ENCODE measurements at regions not wholly inside any gene's neighbourhood (a gene's known extent, or its start where the extent isn't known, plus 50 kb on each side); places are given as distances from the start of the nearest gene placed in this dataset.
"Not testable (repeated sequence)": the region's sequence is repeated elsewhere in the genome, so short reads cannot be mapped to it uniquely, and the experiment has no call there.

DNA sequence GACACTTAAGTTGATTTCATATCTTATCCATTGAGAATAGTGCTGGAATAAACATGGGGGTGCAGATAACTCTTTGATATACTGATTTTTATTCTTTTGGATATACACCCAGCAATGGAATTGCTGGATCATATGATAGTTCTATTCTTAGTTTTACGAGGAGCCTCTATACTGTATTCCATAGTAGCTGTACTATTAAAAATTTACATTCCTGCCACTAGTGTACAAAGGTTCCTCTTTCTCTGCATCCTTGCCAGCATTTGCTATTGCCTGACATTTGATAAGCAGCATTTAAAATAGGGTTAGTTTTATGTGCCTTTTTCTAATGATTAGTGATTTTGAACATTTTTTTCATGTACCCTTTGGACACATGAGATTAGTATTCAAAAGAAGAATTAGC lies 554.2 kb downstream of the JRKL start:
- DNase-seq: no peak

- no peak for DNase-seq
These were observed 558.3 kb downstream of the JRKL start for GRCh38 chr11:96948066-96948465.

DNA sequence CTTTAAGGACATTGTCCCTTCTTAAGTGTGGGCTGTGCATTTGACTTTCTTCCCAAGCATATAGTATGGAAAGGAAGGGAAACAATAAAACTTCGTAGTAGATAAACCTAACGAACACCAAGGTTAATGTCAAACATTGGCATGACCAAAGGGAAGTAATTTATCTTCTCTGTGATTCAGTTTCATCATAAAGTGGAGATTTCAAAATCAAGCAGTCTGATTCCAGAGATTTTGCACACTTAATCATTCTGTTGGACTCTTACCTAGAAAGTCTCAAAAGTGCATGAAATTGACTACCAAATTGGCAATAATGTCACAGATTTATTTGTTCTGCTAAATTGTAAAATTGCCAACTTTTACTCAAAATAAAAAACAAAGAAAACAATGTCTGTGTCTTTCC lies 559.7 kb downstream of the JRKL start:
- DNase-seq: no peak

DNA sequence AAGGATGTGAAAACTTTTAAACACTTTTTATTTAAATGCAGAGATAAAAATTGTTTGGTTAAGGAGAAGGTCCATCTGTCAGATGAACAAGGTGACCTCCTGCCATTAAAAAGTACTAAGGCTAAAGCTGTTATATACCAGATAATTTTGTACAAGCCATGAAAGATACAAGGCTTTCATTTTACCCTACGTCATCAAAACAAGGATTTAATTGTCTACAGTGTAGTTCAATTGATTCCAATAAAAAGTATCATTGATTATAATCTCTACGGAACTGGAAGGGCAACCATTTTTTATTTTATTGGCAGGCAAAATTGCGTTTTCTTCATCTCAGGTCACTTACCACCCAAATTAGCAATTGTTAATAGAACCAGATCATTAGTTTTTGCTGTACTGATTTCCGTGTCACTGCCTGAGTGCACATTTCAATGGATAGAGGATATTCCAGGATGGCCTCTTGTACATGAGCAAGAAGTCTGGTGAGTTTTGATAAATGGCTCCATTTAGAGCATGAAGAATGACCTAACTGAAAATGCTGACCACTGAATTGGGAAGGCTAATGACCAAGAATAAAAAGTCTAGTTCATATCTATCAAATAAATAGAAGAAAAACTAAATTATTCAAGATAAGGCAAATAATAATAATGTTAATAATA lies 564.9 kb downstream of the JRKL start:
- no peak for DNase-seq

DNA sequence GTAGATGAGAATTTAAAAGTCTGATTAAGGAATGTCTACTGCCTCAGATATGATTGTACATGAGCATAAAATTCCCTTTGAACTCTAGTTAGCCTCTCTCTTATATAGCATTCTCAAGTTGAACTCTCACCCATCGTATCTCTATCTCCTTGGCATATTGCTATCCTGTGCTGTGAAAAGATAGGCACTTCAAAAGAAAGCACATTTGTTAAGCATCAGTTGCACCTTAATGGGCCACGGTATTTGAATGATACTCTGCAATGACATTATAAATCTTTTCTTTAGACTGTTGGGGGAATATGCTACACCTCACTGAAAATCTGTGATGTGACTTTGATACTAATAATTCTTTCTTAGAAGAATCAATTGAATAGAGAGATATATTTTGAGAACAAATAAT lies 570.7 kb downstream of the JRKL start:
- DNase-seq: no peak

DNA sequence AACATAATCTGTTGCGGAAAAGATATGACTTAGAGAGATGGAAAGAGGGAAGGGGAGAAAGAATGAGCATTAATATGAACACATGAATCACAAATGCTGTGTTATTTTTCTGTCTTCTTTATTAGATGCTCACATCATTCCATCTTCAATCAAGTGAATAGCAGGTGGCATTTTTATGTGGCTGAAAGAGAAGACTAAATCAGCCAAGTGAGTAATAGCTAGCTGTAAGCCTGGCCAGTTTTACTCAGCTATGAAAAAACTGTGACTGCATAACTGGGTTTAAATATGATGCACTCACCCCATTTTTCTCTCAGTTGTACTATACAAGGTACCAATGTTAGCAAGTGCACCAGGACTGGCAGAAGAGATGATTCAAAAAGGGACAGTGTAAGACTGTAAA lies 571.1 kb downstream of the JRKL start:
- no peak for DNase-seq

GRCh38 chr11:96961931-96962330 lies 572.1 kb downstream of the JRKL start:
- no peak for DNase-seq

- no peak for DNase-seq
These were observed 573.6 kb downstream of the JRKL start for GRCh38 chr11:96963375-96963774.

DNA sequence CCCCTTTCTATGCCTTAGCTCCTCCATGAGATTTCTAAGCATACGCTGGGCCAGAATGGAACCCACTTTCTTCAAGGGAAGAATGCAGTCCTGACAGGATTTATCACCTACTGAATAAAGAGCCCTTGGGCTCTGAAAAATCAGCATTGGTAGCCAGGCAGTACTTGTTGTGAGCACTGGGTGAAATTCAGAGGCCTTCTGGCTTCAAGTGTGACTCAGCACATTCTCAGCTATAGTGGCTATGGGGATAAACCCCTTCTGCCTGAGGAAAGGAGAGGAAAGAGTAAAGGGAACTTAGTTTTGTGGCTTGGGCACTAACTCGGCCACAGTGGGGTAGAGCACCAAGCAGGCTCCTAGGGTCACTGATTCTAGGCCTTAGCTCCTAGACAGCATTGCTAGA lies 574.8 kb downstream of the JRKL start:
- DNase-seq: no peak

GRCh38 chr11:96967616-96968015 lies 577.8 kb downstream of the JRKL start:
- no peak for DNase-seq

GRCh38 chr11:96969251-96969650 lies 579.4 kb downstream of the JRKL start:
- DNase-seq: no peak

DNA sequence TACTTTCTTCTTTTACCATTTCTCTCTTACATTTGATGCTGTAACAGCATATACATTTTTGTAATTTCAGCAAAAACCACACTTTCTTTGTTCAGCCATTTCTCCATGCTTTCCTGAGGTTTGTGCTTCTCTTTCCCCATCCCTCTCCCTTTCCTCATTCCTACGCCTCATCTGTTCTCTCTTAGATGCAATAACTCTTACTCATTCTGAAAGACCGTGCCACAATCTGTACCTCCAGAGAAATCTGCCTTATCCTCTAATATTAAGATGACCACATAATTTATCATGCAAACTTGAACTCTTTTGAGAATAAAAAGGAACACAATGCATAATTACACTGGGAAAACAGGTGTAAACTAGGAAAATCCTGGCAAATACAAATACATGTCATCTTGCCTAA lies 588.9 kb downstream of the JRKL start:
- no peak for DNase-seq

- no peak for DNase-seq
These were observed 596.7 kb downstream of the JRKL start for GRCh38 chr11:96986516-96986915.

DNA sequence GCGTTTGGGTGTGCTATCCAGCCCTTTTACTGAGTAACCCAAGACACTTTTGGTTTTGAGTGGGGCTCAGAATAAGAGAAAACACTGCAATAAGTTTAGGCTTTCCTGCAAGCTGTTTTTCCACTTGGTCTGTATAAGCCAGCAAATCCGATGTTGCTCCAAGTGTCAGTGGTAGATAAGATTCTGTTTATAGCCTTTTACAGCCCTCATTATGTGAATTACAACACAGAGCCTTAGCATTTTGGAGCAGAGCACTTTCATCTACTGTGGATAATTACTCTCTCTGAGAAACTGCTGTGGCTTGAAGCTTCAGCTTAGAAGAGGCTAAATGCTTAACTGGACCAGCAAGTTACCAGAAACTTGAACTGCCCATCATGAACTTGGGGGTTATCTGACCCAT lies 601.1 kb downstream of the JRKL start:
- no peak for DNase-seq

DNA sequence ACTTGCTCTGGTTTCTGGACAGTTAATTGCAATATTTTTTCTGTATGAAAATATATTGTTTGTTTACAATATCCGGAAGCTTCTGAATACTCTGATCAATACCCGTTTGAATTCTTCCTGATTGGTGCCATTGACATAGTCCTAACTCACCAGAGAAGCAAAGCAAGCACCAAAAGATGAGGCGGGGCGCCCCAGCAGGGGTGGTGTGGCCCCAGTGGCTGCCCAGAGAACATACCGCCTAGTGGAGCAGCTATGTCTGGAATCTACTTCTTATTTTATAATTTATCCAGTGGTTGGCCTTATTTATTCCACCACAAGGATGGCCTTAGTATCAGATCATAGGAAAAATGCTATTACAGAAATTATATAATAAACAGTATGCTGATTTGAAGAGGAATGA lies 610.7 kb downstream of the JRKL start:
- no peak for DNase-seq

- no peak for DNase-seq
These were observed 617.5 kb downstream of the JRKL start for GRCh38 chr11:97007283-97007682.

GRCh38 chr11:97009613-97010012 lies 619.8 kb downstream of the JRKL start:
- no peak for DNase-seq

DNA sequence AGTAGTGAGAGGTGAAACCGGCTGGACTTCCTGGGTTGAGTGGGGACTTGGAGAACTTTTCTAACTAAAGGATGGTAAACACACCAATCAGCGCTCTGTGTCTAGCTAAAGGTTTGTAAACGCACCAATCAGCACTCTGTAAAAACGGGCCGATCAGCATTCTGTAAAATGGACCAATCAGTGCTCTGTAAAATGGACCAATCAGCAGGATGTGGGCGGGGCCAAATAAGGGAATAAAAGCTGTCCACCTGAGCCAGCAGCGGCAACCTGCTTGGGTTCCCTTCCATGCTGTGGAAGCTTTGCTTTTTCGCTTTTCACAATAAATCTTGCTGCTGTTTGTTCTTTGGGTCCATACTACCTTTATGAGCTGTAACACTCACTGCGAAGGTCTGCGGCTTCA lies 621.2 kb downstream of the JRKL start:
- DNase-seq: not testable (repeated sequence)

GRCh38 chr11:97015327-97015726 lies 625.5 kb downstream of the JRKL start:
- no peak for DNase-seq

- no peak for DNase-seq
These were observed 629.5 kb downstream of the JRKL start for GRCh38 chr11:97019305-97019704.

DNA sequence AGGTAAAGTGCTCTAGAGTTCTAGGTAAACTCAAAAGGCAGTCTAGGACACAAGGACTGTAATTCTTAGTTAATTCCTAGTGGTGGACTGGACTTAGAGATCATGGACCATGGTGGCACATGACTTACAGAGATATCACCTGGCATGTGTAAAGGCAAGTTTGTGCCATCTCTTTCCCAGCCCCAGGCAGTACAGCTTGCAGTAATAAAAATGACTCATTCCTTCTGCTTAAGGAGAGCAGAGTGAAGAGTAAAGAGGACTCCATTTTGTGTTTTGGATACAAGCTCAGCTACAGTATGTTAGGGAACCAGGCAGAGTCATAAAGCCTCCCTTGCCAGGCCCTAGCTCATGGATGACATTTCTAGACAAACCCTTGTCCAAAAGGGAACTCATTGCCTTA lies 629.9 kb downstream of the JRKL start:
- no peak for DNase-seq

DNA sequence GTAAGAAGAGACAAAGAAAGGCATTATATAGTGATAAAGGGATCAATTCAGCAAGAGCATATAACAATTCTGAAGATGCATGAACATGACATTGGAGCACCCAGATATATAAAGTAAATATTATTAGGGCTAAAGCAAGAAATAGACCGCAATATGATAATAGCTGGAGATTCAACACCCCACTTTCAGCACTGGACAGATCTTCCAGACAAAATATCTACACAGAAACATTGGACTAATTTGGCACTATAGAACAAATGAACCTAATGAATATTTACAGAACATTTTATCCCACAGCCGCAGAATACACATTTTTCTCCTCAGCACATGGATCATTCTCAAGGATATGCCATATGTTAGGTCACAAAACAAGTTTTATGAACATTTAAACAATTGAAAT lies 633.1 kb downstream of the JRKL start:
- no peak for DNase-seq

DNA sequence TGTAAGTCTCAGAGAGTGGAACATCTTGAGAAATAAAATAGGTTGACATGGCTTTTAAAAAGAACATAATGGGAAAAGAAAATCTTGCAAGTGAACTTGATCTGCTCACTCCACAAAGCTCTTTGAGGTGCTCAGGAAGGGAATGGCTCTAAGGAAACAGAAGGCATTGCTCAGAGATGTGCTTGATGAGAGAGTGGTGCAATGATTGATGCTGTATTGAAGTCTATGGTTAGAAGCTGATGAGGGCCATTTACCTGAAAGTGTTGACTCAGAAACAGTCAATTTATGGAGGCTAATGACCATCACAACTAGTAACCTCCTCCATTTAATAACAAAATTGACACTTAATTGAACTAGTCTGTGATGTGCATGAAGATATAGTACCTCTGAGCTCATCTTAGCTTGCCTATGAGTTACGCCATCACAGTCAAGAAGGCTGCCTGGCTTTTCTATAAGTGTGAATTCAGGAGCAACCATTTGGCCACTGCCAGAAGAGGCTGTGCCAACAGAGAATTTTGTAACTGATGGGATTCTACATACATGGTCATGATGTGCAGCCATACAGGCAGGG lies 639.1 kb downstream of the JRKL start:
- DNase-seq: no peak

DNA sequence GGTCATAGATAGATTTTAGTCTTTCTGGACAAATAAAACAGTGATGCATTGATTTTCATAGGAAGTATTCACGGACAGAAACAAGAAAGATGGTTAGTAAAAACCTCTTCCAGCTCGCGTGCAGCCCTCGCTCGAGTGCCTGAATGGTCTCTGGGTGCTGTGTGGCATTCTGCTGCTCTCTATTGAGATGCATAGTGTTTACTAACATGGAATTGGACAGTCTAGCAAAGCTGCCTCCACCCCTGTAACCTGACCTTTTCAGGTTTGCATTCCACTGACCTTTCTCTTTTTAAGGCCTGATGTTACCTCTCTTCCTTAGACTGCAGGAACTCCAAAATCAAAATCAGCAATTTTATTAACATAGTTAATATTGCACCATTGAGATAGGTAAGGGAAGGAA lies 643.4 kb downstream of the JRKL start:
- DNase-seq: no peak

- DNase-seq: no peak
These were observed 658.7 kb downstream of the JRKL start for GRCh38 chr11:97048481-97048880.
